ENCODE measurements at regions not wholly inside any gene's neighbourhood (a gene's known extent, or its start where the extent isn't known, plus 50 kb on each side); places are given as distances from the start of the nearest gene placed in this dataset.
"Not testable (repeated sequence)": the region's sequence is repeated elsewhere in the genome, so short reads cannot be mapped to it uniquely, and the experiment has no call there.

DNA sequence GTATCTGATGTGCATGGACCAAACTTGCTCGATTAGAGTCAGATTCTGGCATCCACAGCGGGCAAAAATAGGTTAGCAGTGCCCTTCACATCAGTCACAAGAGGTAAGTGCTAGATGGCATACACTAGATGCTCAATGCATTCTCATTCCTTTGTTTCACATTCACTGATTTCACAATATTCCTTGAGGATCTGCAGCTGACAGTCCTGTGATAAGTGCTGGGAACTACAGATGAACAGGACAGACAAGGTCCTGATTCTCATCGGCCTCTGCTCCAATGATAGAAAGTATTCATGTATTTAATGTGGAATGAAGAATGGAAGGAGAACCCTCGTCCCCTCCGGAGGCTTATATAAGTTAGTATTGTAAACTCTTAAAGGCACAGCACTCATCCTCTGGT lies 96.8 kb upstream of the SERPINE2 start:
- no peak for DNase-seq
- no peaks in the 10 kb centered on the region for H3K4me1 Mint-ChIP-seq
- H3K27ac Mint-ChIP-seq = no peak overlapping the region
- H3K9me3 Mint-ChIP-seq = peaks cover 0 to 1% (median 0%) of the 10 kb centered on the region in 6 donors
- no peaks in the 10 kb centered on the region for H3K36me3 Mint-ChIP-seq
- peaks cover 0 to 8% (median 4%) of the 10 kb centered on the region in 3 donors for H3K27me3 Mint-ChIP-seq (ENCODE audit: low read depth in 3 of 3)
- H3K4me3 Mint-ChIP-seq = no peak overlapping the region

DNA sequence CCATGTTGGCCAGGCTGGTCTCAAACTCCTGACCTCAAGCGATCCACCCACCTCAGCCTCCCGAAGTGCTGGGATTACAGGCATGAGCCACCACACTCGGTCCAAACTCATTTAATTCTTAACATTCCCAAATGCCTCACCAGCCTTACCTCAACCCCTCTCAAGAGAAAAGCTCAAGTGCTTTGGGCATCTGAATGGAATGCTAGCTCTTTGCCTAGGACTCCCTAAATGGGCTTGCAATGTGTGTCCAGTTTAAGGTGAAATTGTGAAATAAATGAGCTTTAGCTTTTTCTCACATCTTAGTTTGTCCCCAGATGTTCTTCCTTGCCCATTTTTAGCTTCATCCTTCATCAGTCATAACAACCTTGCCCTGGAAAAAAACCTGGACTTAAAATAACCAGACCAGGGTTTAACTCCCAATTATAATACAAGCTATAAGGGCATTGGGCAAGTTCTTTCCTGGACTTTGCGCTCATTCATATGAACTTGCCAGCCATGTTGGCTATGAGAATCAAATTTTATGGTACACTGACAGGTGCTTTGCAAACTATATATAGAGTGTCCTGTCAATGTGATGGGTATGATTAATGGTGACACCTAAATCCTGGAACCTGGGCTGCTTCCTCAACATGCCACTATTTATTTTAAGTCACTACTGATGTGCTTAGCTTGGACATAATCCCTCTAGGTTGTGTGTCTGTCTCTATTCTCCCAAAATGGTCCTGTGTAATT lies 95.1 kb upstream of the SERPINE2 start:
- Mint-ChIP-seq H3K4me3 (no peak overlapping the region), H3K9me3 (peaks cover 0 to 1% (median 0%) of the 10 kb centered on the region in 6 donors), H3K4me1 (no peaks in the 10 kb centered on the region), H3K27me3 (ENCODE audit: low read depth in 3 of 3) (peaks cover 3 to 8% (median 4%) of the 10 kb centered on the region in 3 donors), H3K27ac (no peak overlapping the region), H3K36me3 (no peaks in the 10 kb centered on the region)
- DNase-seq = no peak

- H3K27me3 Mint-ChIP-seq (ENCODE audit: low read depth in 3 of 3) = peaks cover 3 to 8% (median 4%) of the 10 kb centered on the region in 3 donors
- H3K9me3 Mint-ChIP-seq = no peaks in the 10 kb centered on the region
- no peak for DNase-seq
- no peak overlapping the region for H3K4me3 Mint-ChIP-seq
- no peaks in the 10 kb centered on the region for H3K36me3 Mint-ChIP-seq
- H3K4me1 Mint-ChIP-seq = no peaks in the 10 kb centered on the region
- no peak overlapping the region for H3K27ac Mint-ChIP-seq
Measured at GRCh38 chr2:224133387-224133786, 94.3 kb upstream of the SERPINE2 start.

DNA sequence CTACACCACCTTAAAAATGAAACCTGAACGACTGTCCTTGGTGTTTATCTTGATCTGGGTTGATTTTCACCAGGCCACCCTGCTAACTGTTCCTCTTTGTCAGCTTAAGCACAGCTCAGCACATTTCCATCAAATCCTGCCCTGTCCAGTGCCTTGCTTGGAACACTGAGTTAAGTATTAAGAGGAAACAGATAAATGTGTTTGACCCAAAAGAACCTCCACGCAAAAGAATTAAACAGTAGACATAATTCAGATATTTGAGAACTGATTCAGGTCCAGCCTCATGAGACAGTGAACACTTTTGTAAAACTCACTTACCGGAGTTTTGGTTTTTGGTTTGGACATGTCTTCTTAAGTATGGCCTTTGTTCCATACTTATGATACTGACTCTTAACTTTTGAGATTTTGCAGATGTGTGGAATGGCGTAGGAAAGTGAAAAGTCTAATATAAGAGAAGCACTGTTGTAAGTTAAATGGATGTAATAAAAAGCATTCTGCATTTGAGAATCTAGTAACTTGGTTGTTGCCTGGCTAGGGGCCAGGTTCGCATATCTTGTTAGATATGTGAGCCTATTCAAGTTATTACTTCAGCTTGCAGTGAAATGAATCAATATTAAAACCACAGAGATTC lies 88.9 kb upstream of the SERPINE2 start:
- peaks cover 2 to 3% (median 3%) of the 10 kb centered on the region in 3 donors for H3K27me3 Mint-ChIP-seq (ENCODE audit: low read depth in 3 of 3)
- no peak for DNase-seq
- no peaks in the 10 kb centered on the region for H3K4me1 Mint-ChIP-seq
- no peaks in the 10 kb centered on the region for H3K36me3 Mint-ChIP-seq
- H3K27ac Mint-ChIP-seq = no peak overlapping the region
- no peak overlapping the region for H3K4me3 Mint-ChIP-seq
- no peaks in the 10 kb centered on the region for H3K9me3 Mint-ChIP-seq

DNA sequence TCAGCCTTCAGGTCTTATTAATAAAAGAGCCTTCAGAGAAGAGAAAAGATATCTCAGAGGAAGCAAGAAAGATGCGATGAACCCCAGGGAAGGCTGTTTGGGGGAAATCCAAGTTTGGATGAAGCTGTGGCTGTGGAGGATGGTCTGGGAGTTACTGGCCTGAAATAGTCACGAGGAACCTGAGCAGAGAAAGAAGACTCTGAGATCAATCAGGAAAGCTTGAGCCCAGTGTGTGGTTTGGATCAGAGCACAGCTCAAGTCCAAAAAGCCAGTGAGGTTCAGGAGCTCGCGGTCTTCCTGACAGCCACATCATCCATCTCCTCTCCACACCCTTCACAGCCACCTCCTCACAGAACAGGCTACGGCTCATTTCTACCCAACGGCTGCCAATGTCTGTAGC lies 87.4 kb upstream of the SERPINE2 start:
- no peak for DNase-seq
- H3K27me3 Mint-ChIP-seq (ENCODE audit: low read depth in 3 of 3) = peaks cover 2 to 3% (median 3%) of the 10 kb centered on the region in 3 donors
- H3K4me1 Mint-ChIP-seq = no peaks in the 10 kb centered on the region
- H3K27ac Mint-ChIP-seq = no peak overlapping the region
- no peak overlapping the region for H3K4me3 Mint-ChIP-seq
- no peaks in the 10 kb centered on the region for H3K9me3 Mint-ChIP-seq
- no peaks in the 10 kb centered on the region for H3K36me3 Mint-ChIP-seq

DNA sequence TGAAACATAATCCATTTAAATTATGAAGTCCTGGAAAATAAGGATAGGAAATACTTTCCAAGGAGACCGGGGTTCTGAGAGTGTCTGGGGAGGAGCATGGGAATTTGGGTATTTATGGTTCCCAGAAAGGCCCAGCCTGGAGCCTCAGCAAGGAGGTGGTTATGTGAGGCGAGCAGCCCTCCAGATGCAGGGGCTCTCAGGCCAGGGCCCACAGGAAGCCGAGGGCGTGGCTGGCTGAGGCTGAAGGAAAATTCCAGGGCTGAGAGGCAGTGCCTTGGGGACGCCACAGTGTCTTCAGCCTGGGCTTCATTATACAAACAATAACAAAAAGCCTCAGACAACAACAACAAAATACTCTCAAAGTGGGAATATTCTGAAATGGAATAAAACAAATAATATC lies 86.9 kb upstream of the SERPINE2 start:
- Mint-ChIP-seq H3K4me3 (no peak overlapping the region), H3K9me3 (no peaks in the 10 kb centered on the region), H3K36me3 (no peaks in the 10 kb centered on the region), H3K27me3 (ENCODE audit: low read depth in 3 of 3) (peaks cover 0 to 5% (median 3%) of the 10 kb centered on the region in 3 donors), H3K4me1 (no peaks in the 10 kb centered on the region), H3K27ac (no peak overlapping the region)
- DNase-seq = no peak

- Mint-ChIP-seq H3K27me3 (ENCODE audit: low read depth in 3 of 3) (peaks cover 0 to 12% (median 3%) of the 10 kb centered on the region in 3 donors), H3K4me3 (no peak overlapping the region), H3K36me3 (no peaks in the 10 kb centered on the region), H3K9me3 (peaks cover 0 to 4% (median under 1%) of the 10 kb centered on the region in 6 donors), H3K27ac (no peak overlapping the region), H3K4me1 (no peaks in the 10 kb centered on the region)
- DNase-seq = no peak
Measured at GRCh38 chr2:224122542-224122941, 83.5 kb upstream of the SERPINE2 start.

GRCh38 chr2:224121406-224122067 lies 82.5 kb upstream of the SERPINE2 start:
- Mint-ChIP-seq H3K27me3 (ENCODE audit: low read depth in 3 of 3) (peaks cover 0 to 14% (median 3%) of the 10 kb centered on the region in 3 donors), H3K9me3 (peaks cover 0 to 4% (median under 1%) of the 10 kb centered on the region in 6 donors), H3K27ac (no peak overlapping the region), H3K36me3 (no peaks in the 10 kb centered on the region), H3K4me1 (no peaks in the 10 kb centered on the region), H3K4me3 (no peak overlapping the region)
- no peak for DNase-seq

DNA sequence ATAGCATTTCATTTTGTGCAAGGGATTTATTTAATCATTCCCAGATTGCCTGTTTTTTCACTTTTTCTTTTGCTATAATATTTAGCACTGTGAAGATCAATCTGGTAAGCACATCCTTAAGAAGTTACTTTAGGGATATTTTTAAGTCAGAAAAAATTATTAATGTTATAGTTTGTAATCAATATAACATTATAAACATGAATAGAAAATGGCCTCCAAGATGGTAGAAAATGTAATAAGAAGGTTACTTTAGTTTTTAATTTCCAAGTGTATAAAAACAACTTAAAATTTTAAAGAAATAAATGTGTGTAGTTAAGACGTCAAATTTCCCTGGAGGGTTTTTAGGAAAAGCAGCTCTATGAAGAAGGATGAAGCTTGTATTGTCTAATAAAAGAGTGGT lies 81.9 kb upstream of the SERPINE2 start:
- Mint-ChIP-seq H3K4me1 (no peaks in the 10 kb centered on the region), H3K9me3 (peaks cover 0 to 4% (median under 1%) of the 10 kb centered on the region in 6 donors), H3K27ac (no peak overlapping the region), H3K36me3 (no peaks in the 10 kb centered on the region), H3K27me3 (ENCODE audit: low read depth in 3 of 3) (peaks cover 0 to 14% (median 3%) of the 10 kb centered on the region in 3 donors), H3K4me3 (no peak overlapping the region)
- no peak for DNase-seq

GRCh38 chr2:224119846-224120245 lies 80.8 kb upstream of the SERPINE2 start:
- not testable (repeated sequence) for H3K27ac Mint-ChIP-seq, H3K9me3 Mint-ChIP-seq, DNase-seq, H3K4me3 Mint-ChIP-seq, H3K4me1 Mint-ChIP-seq, H3K36me3 Mint-ChIP-seq
- peaks cover 0 to 14% (median 3%) of the 10 kb centered on the region in 3 donors for H3K27me3 Mint-ChIP-seq (ENCODE audit: low read depth in 3 of 3)

GRCh38 chr2:224114428-224114827 lies 75.3 kb upstream of the SERPINE2 start:
- Mint-ChIP-seq H3K27ac (no peak overlapping the region), H3K36me3 (no peaks in the 10 kb centered on the region), H3K4me1 (no peaks in the 10 kb centered on the region), H3K9me3 (peaks cover 1 to 5% (median 3%) of the 10 kb centered on the region in 6 donors), H3K4me3 (no peak overlapping the region), H3K27me3 (ENCODE audit: low read depth in 3 of 3) (peaks cover 0 to 12% (median 0%) of the 10 kb centered on the region in 3 donors)
- DNase-seq = no peak

DNA sequence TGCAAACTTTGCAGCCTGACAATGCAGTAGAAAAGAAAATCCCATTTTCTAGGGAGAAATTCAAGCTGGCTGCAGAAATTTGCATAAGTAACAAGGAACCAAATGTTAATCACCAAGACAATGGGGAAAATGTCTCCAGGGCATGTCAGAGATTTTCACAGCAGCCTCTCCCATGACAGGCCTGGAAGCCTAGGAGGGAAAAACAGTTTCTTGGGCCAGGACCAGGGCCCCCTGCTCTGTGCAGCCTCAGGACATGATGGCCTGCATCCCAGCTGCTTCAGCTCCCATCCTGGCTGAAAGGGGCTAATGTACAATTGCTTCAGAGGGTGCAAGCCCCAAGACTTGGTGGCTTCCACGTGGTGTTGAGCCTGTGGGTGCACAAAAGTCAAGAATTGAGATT lies 74.8 kb upstream of the SERPINE2 start:
- H3K4me1 Mint-ChIP-seq, H3K27ac Mint-ChIP-seq, H3K36me3 Mint-ChIP-seq, H3K4me3 Mint-ChIP-seq, H3K9me3 Mint-ChIP-seq, DNase-seq: not testable (repeated sequence)
- H3K27me3 Mint-ChIP-seq (ENCODE audit: low read depth in 3 of 3) = peaks cover 0 to 11% (median 0%) of the 10 kb centered on the region in 3 donors

GRCh38 chr2:224111576-224111975 lies 72.5 kb upstream of the SERPINE2 start:
- no peaks in the 10 kb centered on the region for H3K4me1 Mint-ChIP-seq
- H3K4me3 Mint-ChIP-seq = no peak overlapping the region
- no peaks in the 10 kb centered on the region for H3K36me3 Mint-ChIP-seq
- no peak for DNase-seq
- peaks cover 0 to 5% (median under 1%) of the 10 kb centered on the region in 6 donors for H3K9me3 Mint-ChIP-seq
- peaks cover 0 to 5% (median 0%) of the 10 kb centered on the region in 3 donors for H3K27me3 Mint-ChIP-seq (ENCODE audit: low read depth in 3 of 3)
- no peak overlapping the region for H3K27ac Mint-ChIP-seq

GRCh38 chr2:224110811-224111210 lies 71.7 kb upstream of the SERPINE2 start:
- Mint-ChIP-seq H3K4me3 (no peak overlapping the region), H3K4me1 (no peaks in the 10 kb centered on the region), H3K9me3 (peaks cover 0 to 5% (median under 1%) of the 10 kb centered on the region in 6 donors), H3K27ac (no peak overlapping the region), H3K27me3 (ENCODE audit: low read depth in 3 of 3) (peaks cover 0 to 4% (median 4%) of the 10 kb centered on the region in 3 donors), H3K36me3 (no peaks in the 10 kb centered on the region)
- DNase-seq = no peak

Measured in immature natural killer cell (primary cell).